GM18511 (cell line): ENCODE measurements at regions not wholly inside any gene's neighbourhood (a gene's known extent, or its start where the extent isn't known, plus 50 kb on each side); places are given as distances from the start of the nearest gene placed in this dataset.

Experiments used
- ATAC-seq: cut with Tn5 transposase; IDR thresholded peaks from one replicate; pipeline ENCODE4 v1.9.1; 2021; ENCODE audit warnings: mild to moderate bottlenecking, moderate library complexity; ENCODE audit not compliant: unreplicated experiment

GRCh38 chr14:97458661-97459579 lies 661.7 kb downstream of the VRK1 start:
- ATAC-seq: no peak

DNA sequence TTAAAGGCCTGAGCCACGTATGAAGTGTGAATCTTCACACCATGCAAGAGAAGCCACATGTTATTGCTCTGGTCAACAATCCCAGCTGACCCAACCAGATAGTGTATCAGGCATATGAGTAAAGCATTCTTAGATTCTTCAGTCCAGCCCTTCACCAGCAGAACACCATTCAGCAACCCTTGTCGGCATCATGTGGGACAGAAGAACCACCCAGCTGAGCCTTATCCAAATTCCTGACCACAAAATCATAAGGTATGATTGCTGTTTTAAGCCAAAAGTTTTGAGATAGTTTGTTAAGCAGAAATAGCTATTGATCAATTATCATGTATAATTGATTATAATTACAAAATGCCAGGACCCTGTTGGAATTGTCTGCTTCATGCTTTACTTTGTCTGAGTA lies 664.9 kb downstream of the VRK1 start:
- ATAC-seq: no peak

GRCh38 chr14:97468220-97468619 lies 671.0 kb downstream of the VRK1 start:
- no peak for ATAC-seq

- no peak for ATAC-seq
Observed at GRCh38 chr14:97477353-97477752, 680.2 kb downstream of the VRK1 start.

GRCh38 chr14:97485201-97485600 lies 688.0 kb downstream of the VRK1 start:
- ATAC-seq: no peak

GRCh38 chr14:97486601-97487120 lies 689.5 kb downstream of the VRK1 start:
- ATAC-seq: no peak

DNA sequence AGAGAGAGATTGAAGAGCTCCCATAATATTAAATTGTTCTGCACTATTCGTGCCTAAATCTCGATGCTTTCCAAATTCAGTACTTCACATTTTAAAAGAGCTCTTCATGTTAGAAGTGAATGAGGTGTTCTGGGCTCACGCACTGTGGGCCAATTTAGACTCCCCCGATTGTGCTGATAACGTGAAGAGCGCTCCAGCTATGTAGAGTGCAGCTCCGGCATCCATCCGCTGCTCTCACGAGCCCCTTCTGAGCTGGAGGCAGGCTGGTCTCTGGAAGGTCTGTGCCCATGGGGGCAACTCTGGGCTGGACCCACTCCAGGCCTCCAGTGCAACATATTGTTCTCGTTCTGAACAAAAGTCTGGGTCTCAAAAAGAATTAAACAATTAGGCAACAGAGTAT lies 692.6 kb downstream of the VRK1 start:
- no peak for ATAC-seq

GRCh38 chr14:97490521-97491070 lies 693.4 kb downstream of the VRK1 start:
- no peak for ATAC-seq

DNA sequence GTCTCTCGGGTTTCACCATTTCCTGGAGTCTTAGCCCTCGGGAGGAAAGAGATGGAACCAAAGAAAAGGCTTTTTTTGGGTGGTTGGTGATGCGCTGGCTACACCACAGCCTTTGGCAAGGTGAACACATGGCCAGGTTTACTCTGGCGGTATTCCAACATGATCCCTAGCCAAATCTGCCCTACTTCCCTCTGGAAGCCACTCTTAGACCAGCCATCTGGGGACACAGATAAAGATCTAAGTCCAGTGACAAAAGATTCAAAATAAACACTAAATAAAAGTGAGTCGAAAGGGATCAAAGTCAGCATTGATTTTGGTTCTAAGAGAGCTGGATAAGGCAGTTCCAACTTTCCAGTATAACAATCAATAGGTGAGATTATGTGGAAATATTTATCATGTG lies 694.5 kb downstream of the VRK1 start:
- no peak for ATAC-seq

- no peak for ATAC-seq
Observed at GRCh38 chr14:97499790-97500481, 702.8 kb downstream of the VRK1 start.

GRCh38 chr14:97506626-97507025 lies 709.4 kb downstream of the VRK1 start:
- no peak for ATAC-seq

- ATAC-seq: no peak
Observed at GRCh38 chr14:97513891-97514290, 716.7 kb downstream of the VRK1 start.

- ATAC-seq: no peak
Observed at GRCh38 chr14:97517566-97518234, 720.5 kb downstream of the VRK1 start.

GRCh38 chr14:97523936-97524335 lies 726.8 kb downstream of the VRK1 start:
- no peak for ATAC-seq

- no peak for ATAC-seq
Observed at GRCh38 chr14:97524589-97525319, 727.6 kb downstream of the VRK1 start.

GRCh38 chr14:97527993-97528392 lies 730.8 kb downstream of the VRK1 start:
- no peak for ATAC-seq

DNA sequence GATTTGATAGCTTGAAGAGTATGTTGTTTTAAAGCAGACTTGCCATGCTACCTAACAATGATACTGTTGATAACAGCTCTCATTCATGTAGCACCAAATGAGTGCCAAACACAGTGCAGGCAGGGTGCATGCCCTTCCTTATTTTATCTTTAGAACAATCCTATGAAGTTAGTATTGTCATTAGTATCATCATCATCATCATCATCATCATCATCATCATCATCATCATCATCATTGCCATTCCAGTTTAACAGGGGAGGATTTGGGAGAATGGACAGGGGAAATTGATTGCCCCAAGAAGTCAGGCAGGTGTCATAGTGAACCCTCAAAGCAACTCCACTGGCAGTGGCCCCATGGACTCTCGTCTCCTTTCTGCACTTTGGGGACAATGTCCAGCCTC lies 734.9 kb downstream of the VRK1 start:
- ATAC-seq: no peak

DNA sequence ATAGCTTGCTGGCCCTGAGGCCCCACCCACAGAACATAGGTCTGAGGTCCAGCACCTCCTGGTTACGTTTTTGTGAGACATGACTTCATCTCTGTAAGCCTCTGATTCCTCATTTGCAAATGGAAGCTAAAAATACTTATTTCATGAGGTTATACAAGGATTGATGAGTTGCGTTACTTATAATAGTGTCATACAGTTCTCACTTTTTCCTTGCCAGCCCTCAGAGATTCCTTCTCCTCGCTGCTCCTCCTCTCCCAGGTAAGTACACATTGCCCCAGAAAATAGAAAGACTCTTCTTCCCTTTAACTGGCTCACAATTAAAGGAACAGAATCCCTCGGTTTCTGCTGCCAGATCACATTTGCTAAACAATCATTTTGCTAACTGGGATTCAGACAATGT lies 739.2 kb downstream of the VRK1 start:
- ATAC-seq: no peak

- no peak for ATAC-seq
Observed at GRCh38 chr14:97538749-97539410, 741.7 kb downstream of the VRK1 start.

- ATAC-seq: no peak
Observed at GRCh38 chr14:97539411-97539795, 742.2 kb downstream of the VRK1 start.
